Endothelial cell of umbilical vein (primary cell): ENCODE measurements at regions not wholly inside any gene's neighbourhood (a gene's known extent, or its start where the extent isn't known, plus 50 kb on each side); places are given as distances from the start of the nearest gene placed in this dataset.

Source experiments
- CTCF ChIP-seq, 2 donors: IDR thresholded peaks; 1 replicate in 1 of 2; 2 replicates in 1 of 2; pipeline ENCODE4 v1.5.1; 2011; ENCODE audit warnings: low read length in 2 of 2, mild to moderate bottlenecking in 2 of 2, moderate library complexity in 2 of 2, control low read depth in 1 of 2, inconsistent platforms in 1 of 2, low read depth in 1 of 2; ENCODE audit not compliant: insufficient read depth in 1 of 2; ENCODE audit errors: extremely low read depth in 1 of 2
- EZH2 ChIP-seq: IDR thresholded peaks from 2 replicates; pipeline ENCODE4 v1.6.1; 2012; ENCODE audit warnings: borderline replicate concordance, low read depth, mild to moderate bottlenecking, moderate library complexity, low read length, inconsistent platforms; ENCODE audit not compliant: severe bottlenecking
- FOS ChIP-seq: IDR thresholded peaks from 2 replicates; pipeline ENCODE4 v1.6.1; 2011; ENCODE audit warnings: mild to moderate bottlenecking, low read length, moderate library complexity, borderline replicate concordance; ENCODE audit not compliant: insufficient read depth
- GATA2 ChIP-seq: IDR thresholded peaks from 2 replicates; pipeline ENCODE4 v1.7.0; 2011; ENCODE audit warnings: low read depth, mild to moderate bottlenecking, moderate library complexity, mixed read lengths, low read length; ENCODE audit not compliant: insufficient read length, insufficient read depth
- JUN ChIP-seq: IDR thresholded peaks from 2 replicates; pipeline ENCODE4 v1.6.1; 2011; ENCODE audit warnings: borderline replicate concordance, low read depth; ENCODE audit not compliant: insufficient read length, insufficient read depth
- MAX ChIP-seq: IDR thresholded peaks from 2 replicates; pipeline ENCODE4 v1.6.1; 2011; ENCODE audit not compliant: insufficient read depth, insufficient read length
- MYC ChIP-seq: IDR thresholded peaks from one replicate; pipeline ENCODE4 v1.6.1; 2011; ENCODE audit warnings: mild to moderate bottlenecking, low read depth, low read length
- POLR2A ChIP-seq: IDR thresholded peaks from 2 replicates; pipeline ENCODE4 v1.6.1; 2012; ENCODE audit warnings: low read depth, mild to moderate bottlenecking, control low read depth, low read length
- POLR2AphosphoS5 ChIP-seq: IDR thresholded peaks from 2 replicates; pipeline ENCODE4 v1.6.1; 2012; ENCODE audit warnings: low read depth, mild to moderate bottlenecking, control low read depth, low read length, moderate library complexity; ENCODE audit not compliant: insufficient read depth

- no peak for TF ChIP-seq CTCF (IDR thresholded peaks at IDR 0.05; ENCODE audit: extremely low read depth in 1 of 2, insufficient read depth in 1 of 2, low read depth in 1 of 2, low read length in 2 of 2)
- no peak for TF ChIP-seq JUN
- no peak for TF ChIP-seq MAX
- TF ChIP-seq POLR2AphosphoS5 = no peak
- no peak for TF ChIP-seq EZH2
- no peak for TF ChIP-seq POLR2A
- TF ChIP-seq MYC = no peak
- TF ChIP-seq FOS = no peak
- no peak for TF ChIP-seq GATA2
These were observed 235.7 kb upstream of the TNC start for GRCh38 chr9:115353681-115354080.
